MG63 (cell line): ENCODE measurements at regions not wholly inside any gene's neighbourhood (a gene's known extent, or its start where the extent isn't known, plus 50 kb on each side); places are given as distances from the start of the nearest gene placed in this dataset.

Source experiments
- DNase-seq: peaks from one replicate; pipeline ENCODE4 v3.0.0-alpha.2; 2020
- H3K27me3 ChIP-seq: fragments of 250-450 bp; sonication (Bioruptor Pico); 2 replicates; pipeline ENCODE4 v1.5.1; 2020; ENCODE audit warnings: mild to moderate bottlenecking, moderate library complexity
- H3K36me3 ChIP-seq: fragments of 250-450 bp; sonication (Bioruptor Pico); 2 replicates; pipeline ENCODE4 v1.5.1; 2020; ENCODE audit warnings: mild to moderate bottlenecking, moderate library complexity
- H3K4me3 ChIP-seq: fragments of 250-450 bp; sonication (Bioruptor Pico); 2 replicates; pipeline ENCODE4 v1.5.1; 2020; ENCODE audit warnings: mild to moderate bottlenecking, moderate library complexity
- H3K9me3 ChIP-seq: fragments of 250-450 bp; sonication (Bioruptor Pico); 2 replicates; pipeline ENCODE4 v1.5.1; 2020; ENCODE audit warnings: mild to moderate bottlenecking, moderate library complexity

DNA sequence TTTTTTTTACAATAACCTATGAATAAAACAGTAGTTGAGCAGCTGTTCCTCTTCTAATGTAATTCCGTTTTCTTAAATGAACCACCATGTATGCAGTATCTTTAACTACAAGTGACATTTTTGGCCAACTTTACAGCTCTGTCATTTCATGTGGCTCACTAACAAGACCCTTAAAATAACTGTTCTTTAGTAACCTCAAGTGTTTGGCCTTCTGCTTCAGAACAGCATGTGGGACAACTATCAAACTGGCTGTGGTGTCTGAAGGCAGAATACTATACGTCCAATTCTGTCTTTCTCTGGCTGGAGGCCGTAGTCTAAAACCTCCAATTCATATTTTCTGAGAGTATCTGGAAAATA is 391.4 kb downstream of the NNT start:
- no peaks in the 10 kb centered on the region for H3K9me3 ChIP-seq
- H3K36me3 ChIP-seq, result no peaks in the 10 kb centered on the region
- no peak for DNase-seq
- H3K4me3 ChIP-seq, result no peak overlapping the region
- H3K27me3 ChIP-seq, result no peaks in the 10 kb centered on the region

DNA sequence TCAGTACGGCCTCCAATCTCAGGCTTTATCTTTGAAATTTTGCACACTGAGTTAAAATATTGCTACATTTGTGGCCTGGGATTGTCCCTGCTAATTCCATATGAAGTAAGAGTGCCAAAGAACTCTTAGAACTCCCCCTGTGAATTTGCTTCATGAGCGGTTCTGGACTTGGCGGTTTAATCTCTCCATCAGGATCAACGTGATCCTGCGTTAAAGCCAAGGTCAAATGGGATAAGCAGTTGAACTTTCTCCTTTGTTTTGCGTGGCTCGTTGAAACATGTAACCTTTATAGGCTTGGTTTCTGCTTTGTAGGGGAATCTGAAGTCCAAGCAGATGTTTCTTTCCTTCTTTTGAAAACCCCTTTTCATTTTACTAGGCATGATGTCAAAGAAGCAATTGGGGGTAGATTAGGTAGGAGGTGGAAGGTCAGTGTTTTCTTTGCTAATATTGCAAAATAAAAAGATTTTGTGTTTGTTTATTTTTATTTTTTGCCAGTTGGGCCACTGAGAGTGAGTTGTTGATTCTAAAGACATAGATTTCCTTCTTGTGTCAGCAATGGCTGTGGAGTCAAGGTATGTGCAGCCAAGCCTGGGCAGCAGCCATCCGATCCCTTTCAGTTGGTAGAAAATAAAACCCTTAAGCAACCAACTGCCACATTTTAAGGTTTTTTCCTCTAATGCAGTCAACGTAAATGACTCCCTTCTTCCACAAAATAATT is 390.8 kb downstream of the NNT start:
- Histone ChIP-seq H3K4me3 (no peak overlapping the region), H3K27me3 (no peaks in the 10 kb centered on the region), H3K9me3 (no peaks in the 10 kb centered on the region), H3K36me3 (no peaks in the 10 kb centered on the region)
- no peak for DNase-seq

DNA sequence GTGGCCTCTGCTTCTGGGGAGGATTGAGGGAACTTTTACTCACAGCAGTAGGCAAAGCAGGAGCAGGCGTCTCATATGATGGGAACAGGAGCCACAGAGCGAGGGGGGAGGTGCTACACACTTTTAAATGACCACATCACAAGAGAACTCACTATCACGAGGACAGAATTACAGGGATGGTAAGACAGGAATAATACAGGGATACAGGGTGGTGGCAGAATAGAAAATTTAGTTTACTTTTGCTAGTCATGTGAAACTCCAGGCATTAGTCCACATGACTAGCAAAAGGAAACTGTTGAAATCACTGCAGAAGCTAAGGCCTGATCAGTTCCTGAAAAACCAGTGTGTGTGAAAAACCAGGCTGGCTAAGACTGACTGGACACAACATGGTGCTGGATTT is 382.4 kb downstream of the NNT start:
- peaks cover 3% of the 10 kb centered on the region; the same call in 1 of the 2 replicates for H3K9me3 ChIP-seq
- H3K27me3 ChIP-seq, result no peaks in the 10 kb centered on the region
- no peak for DNase-seq
- H3K36me3 ChIP-seq, result no peaks in the 10 kb centered on the region
- no peak overlapping the region for H3K4me3 ChIP-seq

GRCh38 chr5:43981556-43981955 is 378.6 kb downstream of the NNT start:
- H3K9me3 ChIP-seq, result peaks cover 5% of the 10 kb centered on the region
- DNase-seq, result no peak
- H3K4me3 ChIP-seq, result no peak overlapping the region
- H3K27me3 ChIP-seq, result no peaks in the 10 kb centered on the region
- H3K36me3 ChIP-seq, result no peaks in the 10 kb centered on the region

DNA sequence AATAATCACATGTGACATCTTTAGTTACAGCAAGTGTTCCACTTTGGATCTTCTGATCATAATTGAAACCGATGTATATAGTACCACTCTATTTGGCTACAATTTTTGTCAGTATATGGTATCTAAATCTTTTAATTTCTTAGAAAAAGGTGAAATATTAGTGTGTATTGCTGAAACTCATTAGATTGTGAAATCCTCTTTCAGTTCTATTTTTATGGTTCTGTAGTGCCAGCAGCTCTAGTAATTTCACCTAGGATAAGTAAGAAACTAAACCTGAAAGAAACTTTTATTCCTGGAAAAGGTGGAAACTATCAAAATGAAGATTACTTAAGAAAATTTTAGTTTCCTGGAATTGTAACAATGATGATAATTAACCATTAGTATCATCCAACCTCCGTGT is 370.9 kb downstream of the NNT start:
- Histone ChIP-seq H3K9me3 (peaks cover 2% of the 10 kb centered on the region), H3K27me3 (no peaks in the 10 kb centered on the region), H3K36me3 (no peaks in the 10 kb centered on the region), H3K4me3 (no peak overlapping the region)
- DNase-seq, result no peak

GRCh38 chr5:43973318-43973717 is 370.3 kb downstream of the NNT start:
- Histone ChIP-seq H3K9me3 (peaks cover 2% of the 10 kb centered on the region), H3K4me3 (no peak overlapping the region), H3K27me3 (no peaks in the 10 kb centered on the region), H3K36me3 (no peaks in the 10 kb centered on the region)
- no peak for DNase-seq

DNA sequence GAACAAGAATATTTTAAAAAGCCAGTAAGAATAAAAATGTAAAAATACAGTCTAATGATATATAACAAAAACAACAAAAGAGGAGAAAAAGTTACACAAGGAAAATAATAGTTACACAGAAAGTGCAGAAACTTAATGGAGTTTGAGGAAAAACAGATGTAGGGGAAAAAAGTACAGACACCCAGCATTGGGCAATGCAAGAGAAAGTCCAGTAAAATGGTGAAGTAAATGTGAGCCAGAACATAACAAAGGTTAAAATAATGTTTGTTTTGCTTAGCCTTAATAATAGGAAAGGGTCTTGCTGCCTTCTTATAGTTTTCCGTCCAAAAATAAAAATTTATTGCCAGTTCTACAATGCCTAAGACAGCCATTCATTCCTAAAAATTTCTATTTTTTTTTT is 364.2 kb downstream of the NNT start:
- Histone ChIP-seq H3K27me3 (no peaks in the 10 kb centered on the region), H3K36me3 (no peaks in the 10 kb centered on the region), H3K4me3 (no peak overlapping the region), H3K9me3 (peaks cover 11% of the 10 kb centered on the region)
- no peak for DNase-seq

GRCh38 chr5:43959144-43959543 is 356.2 kb downstream of the NNT start:
- H3K9me3 ChIP-seq, result peaks cover 7% of the 10 kb centered on the region
- no peak for DNase-seq
- no peaks in the 10 kb centered on the region; the same call in 1 of the 2 replicates for H3K27me3 ChIP-seq
- H3K4me3 ChIP-seq, result no peak overlapping the region
- no peaks in the 10 kb centered on the region for H3K36me3 ChIP-seq

- no peaks in the 10 kb centered on the region for H3K36me3 ChIP-seq
- H3K9me3 ChIP-seq, result peaks cover 16% of the 10 kb centered on the region
- no peaks in the 10 kb centered on the region for H3K27me3 ChIP-seq
- no peak for DNase-seq
- no peak overlapping the region for H3K4me3 ChIP-seq
These were observed 345.0 kb downstream of the NNT start for GRCh38 chr5:43947935-43948334.

DNA sequence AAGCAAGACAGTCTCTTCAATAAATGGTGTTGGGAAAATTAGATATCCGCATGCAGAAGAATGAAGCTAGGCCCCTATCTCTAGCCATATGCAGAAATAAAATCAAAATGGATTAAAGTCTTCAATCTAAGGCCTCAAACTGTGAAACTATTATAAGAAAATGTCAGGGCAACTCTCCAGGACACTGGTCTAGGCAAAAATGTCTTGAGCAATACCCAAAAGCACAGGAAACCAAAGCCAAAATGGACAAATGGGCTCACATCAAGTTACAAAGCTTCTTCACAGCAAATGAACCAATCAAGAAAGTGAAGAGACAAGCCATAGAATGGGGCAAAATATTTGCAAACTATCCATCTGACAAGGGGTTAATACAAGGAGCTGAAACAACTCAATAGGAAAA is 338.8 kb downstream of the NNT start:
- H3K4me3 ChIP-seq, result no peak overlapping the region
- DNase-seq, result no peak

GRCh38 chr5:43940562-43940961 is 337.6 kb downstream of the NNT start:
- Histone ChIP-seq H3K27me3 (no peaks in the 10 kb centered on the region), H3K4me3 (no peak overlapping the region), H3K36me3 (no peaks in the 10 kb centered on the region), H3K9me3 (no peaks in the 10 kb centered on the region)
- no peak for DNase-seq

More for the DNA sequence above, 338.8 kb downstream of the NNT start:
- Histone ChIP-seq H3K36me3 (no peaks in the 10 kb centered on the region), H3K9me3 (peaks cover 10% of the 10 kb centered on the region), H3K27me3 (no peaks in the 10 kb centered on the region)

DNA sequence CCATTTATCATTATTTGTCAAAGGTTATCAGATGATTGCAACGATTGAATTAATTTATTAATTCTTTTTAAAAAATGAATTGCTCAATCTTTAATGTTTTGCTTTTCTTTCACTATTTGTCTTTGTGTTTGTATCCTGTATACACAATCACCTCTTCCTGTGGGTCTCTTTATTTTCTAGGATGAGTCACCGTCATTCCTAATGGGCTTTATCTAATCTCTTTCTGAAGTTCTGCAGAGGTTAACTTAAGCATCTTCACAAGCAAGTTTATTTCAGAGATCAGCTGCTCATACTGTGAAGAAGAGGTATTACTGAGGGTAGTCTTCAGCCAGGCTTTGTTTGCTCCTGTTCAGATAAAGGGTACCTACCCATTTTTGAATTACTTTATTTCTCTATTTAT is 323.9 kb downstream of the NNT start:
- Histone ChIP-seq H3K27me3 (no peaks in the 10 kb centered on the region), H3K9me3 (peaks cover 5% of the 10 kb centered on the region; the same call in 1 of the 2 replicates), H3K4me3 (no peak overlapping the region), H3K36me3 (no peaks in the 10 kb centered on the region)
- DNase-seq, result no peak

DNA sequence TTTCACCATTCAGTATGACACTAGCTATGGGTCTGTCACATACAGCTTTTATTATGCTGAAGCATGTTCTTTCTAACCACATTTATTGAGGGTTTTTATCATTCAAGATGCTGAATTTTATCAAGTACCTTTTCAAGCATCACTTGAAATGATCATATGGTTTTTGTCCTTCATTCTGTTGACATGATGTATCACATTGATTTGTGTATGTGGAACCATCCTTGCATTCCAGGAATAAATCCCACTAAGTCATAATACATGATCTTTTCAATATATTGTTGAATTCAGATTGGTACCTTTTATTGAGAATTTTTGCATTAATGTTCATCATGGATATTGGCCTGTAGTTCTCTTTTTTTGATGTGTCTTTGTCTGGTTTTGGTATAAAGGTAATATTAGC is 317.4 kb downstream of the NNT start:
- no peaks in the 10 kb centered on the region for H3K27me3 ChIP-seq
- peaks cover 12% of the 10 kb centered on the region; the same call in 1 of the 2 replicates for H3K9me3 ChIP-seq
- H3K4me3 ChIP-seq, result no peak overlapping the region
- DNase-seq, result no peak
- H3K36me3 ChIP-seq, result no peaks in the 10 kb centered on the region

GRCh38 chr5:43917925-43918324 is 314.9 kb downstream of the NNT start:
- no peak for DNase-seq
- H3K9me3 ChIP-seq, result peaks cover 11% of the 10 kb centered on the region; the same call in 1 of the 2 replicates
- H3K36me3 ChIP-seq, result no peaks in the 10 kb centered on the region
- no peak overlapping the region for H3K4me3 ChIP-seq
- no peaks in the 10 kb centered on the region for H3K27me3 ChIP-seq

GRCh38 chr5:43903129-43903528 is 300.1 kb downstream of the NNT start:
- Histone ChIP-seq H3K4me3 (no peak overlapping the region), H3K9me3 (no peaks in the 10 kb centered on the region), H3K27me3 (no peaks in the 10 kb centered on the region), H3K36me3 (no peaks in the 10 kb centered on the region)
- DNase-seq, result no peak

DNA sequence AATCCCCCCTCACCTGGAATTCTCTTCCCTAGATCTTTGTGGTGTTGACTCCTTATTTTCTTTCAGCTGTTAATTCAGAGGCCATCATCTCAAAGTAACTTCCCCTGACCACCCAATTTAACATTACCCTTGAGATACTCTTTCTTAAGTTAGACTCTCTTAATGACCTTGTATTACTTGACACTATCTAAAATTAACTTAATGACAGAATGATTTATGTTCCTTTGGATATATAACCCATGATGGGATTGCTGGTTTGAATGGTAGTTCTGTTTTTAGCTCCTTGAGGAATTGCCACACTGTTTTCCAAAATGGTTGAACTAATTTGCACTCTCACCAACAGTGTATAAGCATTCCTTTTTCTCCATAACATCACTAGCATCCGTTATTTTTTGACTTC is 298.0 kb downstream of the NNT start:
- no peak for DNase-seq
- H3K4me3 ChIP-seq, result no peak overlapping the region
- H3K36me3 ChIP-seq, result no peaks in the 10 kb centered on the region

DNA sequence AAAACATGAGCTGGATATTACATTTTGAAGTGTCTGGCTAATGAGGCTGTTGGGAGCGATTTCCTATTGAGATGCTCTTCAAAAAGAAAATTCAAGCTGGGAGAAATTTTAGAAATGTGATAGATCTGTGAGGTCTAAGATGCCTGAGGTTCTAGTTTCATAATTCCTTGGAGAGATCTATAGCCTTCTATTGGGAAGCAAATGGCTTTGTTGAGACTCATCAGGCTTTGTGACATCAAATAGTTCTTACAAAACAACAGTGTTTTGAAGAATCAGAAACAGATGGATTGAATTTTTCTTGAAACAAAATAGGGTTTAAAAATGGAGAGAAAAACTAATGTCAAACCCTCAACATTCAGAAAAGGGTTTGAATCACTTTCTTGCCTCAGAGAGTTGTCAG is 292.9 kb downstream of the NNT start:
- H3K36me3 ChIP-seq, result no peaks in the 10 kb centered on the region
- no peaks in the 10 kb centered on the region for H3K27me3 ChIP-seq
- no peak overlapping the region for H3K4me3 ChIP-seq
- no peaks in the 10 kb centered on the region for H3K9me3 ChIP-seq
- no peak for DNase-seq

More for the DNA sequence above, 298.0 kb downstream of the NNT start:
- Histone ChIP-seq H3K9me3 (no peaks in the 10 kb centered on the region), H3K27me3 (no peaks in the 10 kb centered on the region)

DNA sequence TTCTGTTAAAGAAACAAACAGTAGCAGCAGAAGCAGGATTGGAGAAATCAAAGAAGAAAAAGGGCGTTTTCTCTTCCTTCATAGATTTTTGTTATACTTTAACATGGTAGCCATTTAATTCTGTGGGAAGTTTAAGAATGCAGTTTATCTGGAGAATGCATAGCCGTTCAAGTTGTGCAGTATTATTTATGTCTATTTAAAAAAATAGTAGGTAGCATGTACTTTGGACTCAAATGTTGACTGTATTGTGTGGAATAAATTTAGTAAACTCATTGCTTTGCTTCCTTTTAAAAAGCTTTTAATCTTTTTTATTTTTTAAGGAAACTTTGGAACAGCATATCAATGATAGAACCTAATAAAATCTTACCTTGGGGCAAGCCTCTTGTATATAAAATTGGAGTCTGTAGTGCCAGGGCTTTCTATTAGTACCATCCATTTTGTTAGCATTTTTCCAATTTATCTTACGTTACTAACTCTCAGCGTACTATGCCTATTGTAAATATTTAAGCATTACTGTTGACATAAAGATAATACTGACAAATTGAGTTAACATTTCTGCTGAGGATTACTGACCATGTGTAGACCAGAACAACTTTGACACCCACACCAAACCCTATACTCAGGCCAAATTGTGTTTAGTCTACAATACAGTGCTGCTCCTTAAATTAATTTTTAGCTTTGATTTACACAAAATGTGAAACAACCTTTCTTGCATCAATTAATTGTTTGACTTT is 291.1 kb downstream of the NNT start:
- H3K4me3 ChIP-seq, result no peak overlapping the region
- no peak for DNase-seq
- H3K27me3 ChIP-seq, result no peaks in the 10 kb centered on the region
- no peaks in the 10 kb centered on the region for H3K9me3 ChIP-seq
- H3K36me3 ChIP-seq, result no peaks in the 10 kb centered on the region
